HG03066 (cell line): ENCODE measurements at regions not wholly inside any gene's neighbourhood (a gene's known extent, or its start where the extent isn't known, plus 50 kb on each side); places are given as distances from the start of the nearest gene placed in this dataset.
A peak's percentile ranks its signal among the peaks of the same experiment; 100 is the strongest.

Source experiments
- ATAC-seq: cut with Tn5 transposase; IDR thresholded peaks from one replicate; pipeline ENCODE4 v1.9.1; 2021; ENCODE audit warnings: low read depth; ENCODE audit not compliant: unreplicated experiment

GRCh38 chr9:110041452-110041851 lies 166.5 kb downstream of the C9orf152 start:
- ATAC-seq, result no peak

GRCh38 chr9:110047232-110047954 lies 160.6 kb downstream of the C9orf152 start:
- peak; percentile 28 for ATAC-seq

DNA sequence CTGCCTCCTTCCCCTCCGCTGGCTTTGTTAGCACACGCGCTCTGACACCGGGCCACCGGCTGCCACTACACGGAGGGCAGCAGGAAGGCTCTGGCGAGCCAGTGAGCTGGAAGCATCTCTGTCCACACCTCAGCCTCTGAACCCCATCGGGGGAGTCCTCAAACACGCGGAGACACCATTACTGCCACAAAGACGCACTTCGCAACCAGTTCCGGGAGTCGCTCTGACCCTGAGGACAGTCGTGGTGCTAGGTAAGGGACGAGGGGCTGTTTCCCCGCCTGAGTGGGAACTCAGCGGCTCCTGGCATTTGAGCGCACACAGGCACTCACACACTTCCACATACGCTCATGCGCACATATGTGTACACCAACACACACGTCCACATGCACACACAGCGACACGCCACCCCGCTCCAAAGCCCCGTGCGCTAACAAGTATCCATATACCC lies 160.0 kb downstream of the C9orf152 start:
- ATAC-seq, result peak; percentile 31

DNA sequence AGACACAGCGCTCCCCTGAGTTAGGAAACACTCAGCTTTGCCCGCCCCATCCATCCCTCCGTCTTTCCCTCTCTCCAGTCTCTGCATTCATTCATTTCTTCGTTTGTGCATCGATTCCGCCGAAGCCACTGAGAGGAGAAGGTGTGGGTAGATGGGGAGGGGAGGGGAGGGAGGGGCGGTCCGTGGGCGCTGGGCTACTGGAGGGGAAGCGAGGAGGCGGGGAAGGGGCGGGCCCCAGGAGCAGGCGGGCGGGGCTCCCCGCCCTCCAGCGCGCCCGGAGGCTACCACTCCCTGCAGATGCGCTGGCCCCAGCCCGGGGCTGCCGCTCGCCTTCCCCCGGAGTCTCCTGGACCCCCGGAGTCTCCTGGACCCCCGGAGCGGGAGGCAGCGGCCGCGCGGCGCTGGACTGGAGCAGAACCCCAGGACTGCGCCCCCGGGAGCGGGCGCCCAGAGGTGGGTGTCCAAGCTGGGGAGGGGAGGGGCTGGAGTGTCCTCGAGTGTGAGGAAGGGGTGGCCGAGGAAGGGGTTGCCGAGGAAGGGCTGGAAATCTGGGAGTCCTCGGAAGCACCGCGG lies 159.5 kb downstream of the C9orf152 start:
- ATAC-seq, result peak; percentile 70

DNA sequence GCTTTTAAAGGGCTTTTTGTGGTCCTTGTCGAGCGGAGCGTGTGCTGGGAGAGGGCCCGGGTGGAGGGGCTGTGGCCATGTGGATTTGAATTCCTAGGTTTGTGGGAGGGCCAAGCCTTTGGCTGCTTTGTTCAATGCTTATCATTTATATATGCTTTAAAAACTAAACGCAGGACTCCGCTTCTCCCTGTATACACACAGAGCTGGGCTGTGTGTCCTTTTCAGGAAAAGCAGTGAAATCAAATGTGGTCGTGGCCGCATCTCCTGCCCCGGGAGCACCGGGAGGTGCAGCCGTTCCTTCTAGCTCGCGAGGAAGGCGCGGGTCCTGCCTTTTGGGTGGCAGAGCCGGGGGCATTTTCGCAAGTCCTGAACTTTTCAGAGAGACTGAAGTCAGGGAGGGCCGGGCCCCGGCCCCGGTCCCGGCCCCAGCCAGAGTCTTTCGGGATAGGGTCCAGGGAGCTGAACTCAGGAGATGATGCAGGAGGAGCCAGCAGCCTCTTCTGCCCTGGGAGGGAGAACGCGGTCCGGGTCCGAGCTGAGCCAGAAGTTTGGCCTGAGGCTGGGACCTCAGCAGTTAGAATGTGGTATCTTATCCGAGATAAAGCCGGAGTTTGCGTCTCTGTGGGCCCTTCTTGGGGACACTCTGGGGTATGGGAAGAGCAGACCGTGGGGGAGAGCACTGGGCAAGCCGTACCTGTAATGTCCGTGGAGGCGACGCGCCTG lies 158.8 kb downstream of the C9orf152 start:
- ATAC-seq, result peak; percentile 15

- ATAC-seq, result no peak
Measured at GRCh38 chr9:110049699-110050450, 158.1 kb downstream of the C9orf152 start.

DNA sequence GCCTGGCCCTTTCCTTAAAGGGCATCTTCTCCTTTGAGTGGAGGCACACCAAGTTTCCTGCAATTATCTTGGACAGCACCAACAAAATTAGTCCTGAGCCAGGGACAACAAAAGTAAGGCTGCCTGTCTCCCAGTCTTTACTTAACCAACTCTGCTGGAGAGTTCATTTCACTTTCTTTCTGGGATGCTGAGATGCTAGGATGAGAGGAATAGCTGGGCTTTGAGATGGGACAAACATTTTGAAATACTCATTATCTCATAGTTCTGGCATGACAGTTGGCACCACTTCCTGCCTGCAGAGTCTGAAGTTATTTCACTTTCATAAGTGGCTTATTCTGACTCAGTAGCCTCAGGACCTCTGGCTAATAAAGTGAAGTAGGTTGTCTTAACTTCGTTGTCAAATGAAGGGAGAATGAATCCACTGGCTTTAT lies 157.0 kb downstream of the C9orf152 start:
- ATAC-seq, result peak; percentile 33

- no peak for ATAC-seq
Measured at GRCh38 chr9:110056062-110056461, 151.9 kb downstream of the C9orf152 start.

DNA sequence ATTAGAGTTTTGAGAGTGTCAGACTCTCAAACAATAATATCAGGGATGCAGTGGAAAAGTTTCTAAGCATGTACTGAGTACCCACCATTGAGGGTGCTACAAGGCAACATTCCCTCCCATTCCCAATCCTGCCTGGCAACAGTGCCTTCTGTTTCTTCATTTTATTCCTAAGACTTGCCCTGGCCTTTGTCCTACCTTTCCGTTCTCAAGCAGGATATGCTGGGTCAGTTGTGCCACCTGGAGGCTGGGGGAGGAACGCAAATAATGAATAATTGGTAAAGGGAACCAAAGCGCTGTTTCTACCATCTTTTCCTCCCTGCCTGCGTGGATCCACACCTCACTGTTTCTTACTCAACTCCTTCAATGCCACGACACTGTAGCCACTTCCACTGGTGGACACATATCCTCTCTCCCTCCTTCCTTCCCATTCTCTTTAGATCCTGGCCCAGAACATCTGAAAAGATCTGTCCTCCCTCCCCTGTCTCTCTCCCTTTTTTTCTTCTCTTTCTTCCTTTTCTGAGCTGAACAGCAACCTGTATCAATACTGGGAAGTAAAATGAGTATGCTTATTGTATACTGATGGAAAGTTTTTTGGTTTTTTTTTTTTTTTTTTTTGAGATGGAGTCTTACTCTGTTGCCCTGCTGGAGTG lies 149.5 kb downstream of the C9orf152 start:
- ATAC-seq, result peak; percentile 85

GRCh38 chr9:110059461-110059860 lies 148.5 kb downstream of the C9orf152 start:
- ATAC-seq, result no peak

DNA sequence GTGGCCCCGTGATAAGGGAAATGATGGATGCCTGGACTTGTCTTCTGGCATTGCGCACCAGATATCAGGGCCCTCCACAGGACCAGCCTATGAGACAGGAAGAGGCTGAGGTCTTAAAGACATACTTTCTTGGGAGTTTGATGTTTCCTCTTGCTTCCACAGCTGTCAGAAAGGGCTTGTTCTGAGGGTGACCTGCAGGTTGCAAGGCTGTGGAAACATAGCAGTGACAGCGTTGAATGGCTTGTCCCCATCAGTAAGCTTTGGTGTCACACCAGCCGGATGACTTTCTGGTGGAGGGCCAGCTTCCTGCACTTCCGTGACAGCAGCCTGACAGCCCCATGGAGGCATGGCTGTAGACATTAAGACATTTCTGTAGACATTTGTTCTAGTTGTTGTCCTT lies 143.2 kb downstream of the C9orf152 start:
- no peak for ATAC-seq

- peak; percentile 82 for ATAC-seq
Measured at GRCh38 chr9:110065532-110065931, 142.4 kb downstream of the C9orf152 start.

DNA sequence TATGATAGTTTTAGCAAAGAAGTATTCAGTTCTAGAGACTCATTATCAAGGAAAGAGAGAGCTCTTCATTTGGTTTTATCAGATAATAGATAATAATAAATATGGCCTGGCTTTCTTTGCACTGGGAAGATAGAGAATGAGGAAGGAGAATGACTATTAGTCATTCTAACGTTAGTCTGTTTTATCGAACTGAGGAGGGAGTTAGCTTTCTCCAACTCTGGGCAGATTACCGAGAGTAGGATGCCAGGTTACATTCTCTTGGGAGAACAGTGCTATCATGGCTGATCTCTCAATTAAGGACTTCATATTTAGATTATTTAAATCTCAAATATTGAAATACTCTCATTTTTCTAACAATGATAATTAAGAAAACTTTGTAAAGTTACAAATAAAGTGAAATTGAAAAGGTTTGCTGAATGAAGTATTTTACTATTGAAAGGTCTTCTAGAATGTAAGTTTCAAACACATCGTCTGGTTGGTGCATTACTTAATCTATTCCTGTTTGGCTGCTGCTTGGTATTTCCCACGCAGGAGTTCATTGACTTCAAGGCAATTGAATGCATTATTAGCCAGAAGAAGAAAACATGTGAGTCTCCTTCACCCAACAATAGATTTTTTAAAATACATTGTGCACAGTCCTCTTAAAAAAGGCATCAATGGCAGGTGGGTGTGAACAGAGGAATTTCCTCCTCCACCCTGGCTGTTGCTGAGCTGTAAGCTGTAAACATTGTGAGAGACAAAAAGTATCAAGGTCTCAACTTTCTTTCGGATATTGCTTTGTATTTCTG lies 140.8 kb downstream of the C9orf152 start:
- ATAC-seq, result no peak

DNA sequence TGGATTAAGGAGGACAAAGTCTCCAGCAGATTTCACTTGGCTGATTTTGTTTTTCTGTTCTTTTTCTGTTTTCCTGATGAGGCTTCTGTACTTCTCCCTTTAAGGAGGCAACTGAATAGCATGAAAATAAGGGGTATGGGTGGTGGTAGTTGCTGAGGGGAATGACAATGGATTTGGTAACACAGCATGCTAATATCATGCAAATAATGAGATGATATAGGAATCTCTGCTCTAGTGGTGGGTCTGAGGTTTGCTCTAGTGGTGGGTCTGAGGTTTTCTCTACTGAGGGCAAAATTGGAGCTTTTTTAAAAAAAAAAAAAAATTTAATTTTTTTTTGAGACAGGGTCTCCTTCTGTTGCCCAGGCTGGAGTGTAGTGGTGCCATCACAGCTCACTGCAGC lies 139.7 kb downstream of the C9orf152 start:
- ATAC-seq, result no peak

DNA sequence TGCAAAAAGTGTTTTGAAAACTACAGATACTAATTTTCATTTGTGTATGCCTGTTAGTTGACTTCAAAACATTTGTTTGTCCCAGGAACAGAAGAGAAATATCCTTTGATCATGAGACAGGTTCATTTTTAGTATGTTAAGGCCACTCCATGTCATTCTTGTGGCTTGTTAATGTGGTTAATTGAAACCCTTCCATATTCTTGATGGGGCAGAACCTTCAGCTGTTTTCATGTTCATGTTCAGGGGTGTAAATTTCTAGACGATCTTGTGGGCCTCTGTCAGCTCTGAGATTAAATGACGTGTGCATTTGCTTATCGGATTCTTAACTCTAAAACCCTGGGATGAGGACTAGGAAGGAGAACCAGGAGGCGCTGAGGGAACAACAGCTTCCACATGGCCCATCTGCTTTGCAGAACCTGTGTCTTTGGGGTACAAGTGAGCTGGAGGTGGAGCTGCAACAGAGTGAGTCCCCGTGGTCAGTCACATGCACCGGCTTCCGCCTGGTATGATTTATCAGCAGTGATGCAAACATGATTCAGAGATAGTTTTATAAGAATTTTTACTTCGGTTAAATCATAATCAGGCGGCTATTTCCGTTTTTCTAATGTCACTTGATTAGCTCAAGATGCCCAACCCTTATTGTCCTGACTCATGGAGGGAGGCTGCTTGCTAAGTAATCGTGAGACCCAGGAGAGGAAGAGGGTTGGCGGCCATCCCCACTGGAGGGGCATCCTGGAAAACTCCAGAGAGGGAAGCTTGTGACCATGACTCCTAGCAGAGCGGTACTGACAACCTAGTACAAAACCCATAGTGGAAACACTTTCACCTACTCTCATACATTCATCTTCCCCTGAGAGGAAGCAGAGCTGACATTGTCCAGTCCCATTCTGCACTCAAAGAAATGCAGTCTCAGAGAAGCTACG lies 138.4 kb downstream of the C9orf152 start:
- ATAC-seq, result no peak

- ATAC-seq, result no peak
Measured at GRCh38 chr9:110072597-110073355, 135.2 kb downstream of the C9orf152 start.

GRCh38 chr9:110073356-110073905 lies 134.5 kb downstream of the C9orf152 start:
- no peak for ATAC-seq
